A549 (cell line): ENCODE measurements at regions not wholly inside any gene's neighbourhood (a gene's known extent, or its start where the extent isn't known, plus 50 kb on each side); places are given as distances from the start of the nearest gene placed in this dataset.

Experiments used
- ATAC-seq, 2 experiments: fragments of 200-7000 bp in 1 of 2; fragments of >200 bp in 1 of 2; cut with Nextera tagmentation in 1 of 2; cut with Tn5 transposase in 1 of 2; 3 replicates each; pipeline versions ENCODE4 v1.8.0 to v1.9.1; 2018 to 2020; ENCODE audit warnings: mild to moderate bottlenecking in 1 of 2, moderate library complexity in 1 of 2
- CTCF ChIA-PET: fragments of 300-600 bp; sonication (Branson Sonifier 250); formaldehyde crosslinking; extraction: SDS; loops from one replicate; lab custom pipeline; 2021; ENCODE audit warnings: antibody characterized with exemption, inconsistent platforms; lab: Yijun Ruan, JAX
- POLR2A ChIA-PET: fragments of 350-600 bp; formaldehyde crosslinking; extraction: SDS; loops from one replicate; lab custom pipeline; 2021; ENCODE audit warnings: antibody characterized with exemption, inconsistent platforms; lab: Yijun Ruan, JAX
- DNase-seq, 2 experiments: peaks; one replicate each; pipeline versions ENCODE4 v3.0.0 to v3.0.0-alpha.2; 2011 to 2016; ENCODE audit warnings: low read depth in 1 of 2, low spot score in 1 of 2
- FAIRE-seq: peaks from 2 replicates; lab custom pipeline; 2011; peaks lifted over from hg19 to GRCh38; lab: Jason Lieb, UNC
- H3K27ac ChIP-seq, 2 experiments: fragments of >200 bp; sonication (Bioruptor Twin); formaldehyde crosslinking; 3 replicates each; pipeline ENCODE4 v1.5.1; 2016 to 2017
- H3K4me1 ChIP-seq: fragments of >200 bp; sonication (Bioruptor Twin); formaldehyde crosslinking; 3 replicates; pipeline ENCODE4 v1.6.1; 2016
- H3K4me2 ChIP-seq: fragments of >200 bp; sonication (Bioruptor Twin); formaldehyde crosslinking; 3 replicates; pipeline ENCODE4 v1.6.1; 2016
- H3K4me3 ChIP-seq: fragments of >200 bp; sonication (Bioruptor Twin); formaldehyde crosslinking; 3 replicates; pipeline ENCODE4 v1.5.1; 2016
- H3K9me3 ChIP-seq: fragments of >200 bp; sonication (Bioruptor Twin); formaldehyde crosslinking; 3 replicates; pipeline ENCODE4 v1.6.1; 2016
- BCL3 ChIP-seq: fragments of >200 bp; sonication (Bioruptor Twin); formaldehyde crosslinking; IDR thresholded peaks from 3 replicates; pipeline ENCODE4 v1.6.1; 2016
- BHLHE40 ChIP-seq: IDR thresholded peaks from 2 replicates; pipeline ENCODE4 v1.6.1; 2012; ENCODE audit warnings: low read depth, low read length, inconsistent platforms
- CEBPB ChIP-seq, 2 experiments: fragments of >200 bp in 1 of 2; sonication (Bioruptor Twin) in 1 of 2; formaldehyde crosslinking in 1 of 2; IDR thresholded peaks; 2 replicates each; pipeline ENCODE4 v1.6.1; 2012 to 2016
- CHD2 ChIP-seq: fragments of 150-350 bp; IDR thresholded peaks from 2 replicates; pipeline ENCODE4 v1.6.1; 2014; ENCODE audit warnings: low read length; ENCODE audit not compliant: partially characterized antibody
- E2F6 ChIP-seq: IDR thresholded peaks from 2 replicates; pipeline ENCODE4 v1.6.1; 2012; ENCODE audit warnings: low read depth, borderline replicate concordance
- EHF ChIP-seq: fragments of 250-450 bp; sonication (Bioruptor Pico); IDR thresholded peaks from 2 replicates; pipeline ENCODE4 v1.5.0; 2020; ENCODE audit warnings: mild to moderate bottlenecking
- EHMT2 ChIP-seq: fragments of 200-600 bp; sonication (generic); IDR thresholded peaks from 2 replicates; pipeline ENCODE4 v1.6.1; 2016; ENCODE audit warnings: antibody characterized with exemption, low read depth, mild to moderate bottlenecking, moderate library complexity
- FOSL2 ChIP-seq, 2 experiments: fragments of 450-650 bp in 1 of 2; fragments of >200 bp in 1 of 2; sonication (Bioruptor Twin) in 1 of 2; formaldehyde crosslinking; IDR thresholded peaks; 2 replicates each; pipeline versions ENCODE4 v1.5.0 to v1.6.1; 2016 to 2020; ENCODE audit warnings: mild to moderate bottlenecking in 1 of 2, moderate library complexity in 1 of 2
- FOXS1 ChIP-seq: fragments of 250-450 bp; sonication (Bioruptor Pico); IDR thresholded peaks from 2 replicates; pipeline ENCODE4 v1.5.0; 2020; ENCODE audit warnings: mild to moderate bottlenecking, moderate library complexity
- HES2 ChIP-seq: fragments of >200 bp; sonication (Bioruptor Twin); formaldehyde crosslinking; IDR thresholded peaks from 2 replicates; pipeline ENCODE4 v1.6.1; 2016
- HMGXB4 ChIP-seq: fragments of 250-450 bp; sonication (Bioruptor Pico); IDR thresholded peaks from 2 replicates; pipeline ENCODE4 v1.5.0; 2021; ENCODE audit warnings: mild to moderate bottlenecking, moderate library complexity, borderline replicate concordance
- HOXB13 ChIP-seq: fragments of 250-450 bp; sonication (Bioruptor Pico); IDR thresholded peaks from 2 replicates; pipeline ENCODE4 v1.5.0; 2020; ENCODE audit warnings: low read depth, mild to moderate bottlenecking, moderate library complexity
- HOXB5 ChIP-seq: fragments of 250-450 bp; sonication (Bioruptor Pico); IDR thresholded peaks from 2 replicates; pipeline ENCODE4 v1.5.0; 2020; ENCODE audit warnings: mild to moderate bottlenecking, moderate library complexity
- JUN ChIP-seq, 2 experiments: fragments of >200 bp; sonication (Bioruptor Twin); formaldehyde crosslinking; IDR thresholded peaks; 2 replicates in 1 of 2; 3 replicates in 1 of 2; pipeline ENCODE4 v1.6.1; 2016 to 2017
- JUNB ChIP-seq: fragments of >200 bp; sonication (Bioruptor Twin); formaldehyde crosslinking; IDR thresholded peaks from 2 replicates; pipeline ENCODE4 v1.6.1; 2016
- KDM1A ChIP-seq: fragments of 200-600 bp; sonication (generic); IDR thresholded peaks from 2 replicates; pipeline ENCODE4 v1.6.1; 2016; ENCODE audit warnings: low read depth, mild to moderate bottlenecking
- KDM5A ChIP-seq: fragments of 200-600 bp; sonication (generic); IDR thresholded peaks from 2 replicates; pipeline ENCODE4 v1.6.1; 2016; ENCODE audit warnings: antibody characterized with exemption, mild to moderate bottlenecking
- MAX ChIP-seq: IDR thresholded peaks from 2 replicates; pipeline ENCODE4 v1.6.1; 2012
- MYC ChIP-seq: IDR thresholded peaks from 2 replicates; pipeline ENCODE4 v1.6.1; 2012; ENCODE audit warnings: mild to moderate bottlenecking, inconsistent platforms, low read length, improper control_type of control experiment, borderline replicate concordance
- PBX3 ChIP-seq: IDR thresholded peaks from 2 replicates; pipeline ENCODE4 v1.6.1; 2012
- PHF8 ChIP-seq: fragments of 200-600 bp; sonication (generic); IDR thresholded peaks from 2 replicates; pipeline ENCODE4 v1.6.1; 2016; ENCODE audit warnings: low read depth, mild to moderate bottlenecking, antibody characterized with exemption, moderate library complexity, borderline replicate concordance
- POLR2A ChIP-seq: IDR thresholded peaks from 2 replicates; pipeline ENCODE4 v1.6.1; 2012; ENCODE audit warnings: mild to moderate bottlenecking, low read length
- RFX5 ChIP-seq: fragments of 450-650 bp; IDR thresholded peaks from 2 replicates; pipeline ENCODE4 v1.7.1; 2014; ENCODE audit warnings: antibody characterized with exemption, mild to moderate bottlenecking, moderate library complexity
- RNF2 ChIP-seq: fragments of 200-600 bp; sonication (generic); IDR thresholded peaks from 2 replicates; pipeline ENCODE4 v1.6.1; 2016; ENCODE audit warnings: low read depth, mild to moderate bottlenecking, antibody characterized with exemption, moderate library complexity, borderline replicate concordance
- SMC3 ChIP-seq: fragments of >200 bp; sonication (Bioruptor Twin); formaldehyde crosslinking; IDR thresholded peaks from 3 replicates; pipeline ENCODE4 v1.6.1; 2018; ENCODE audit warnings: inconsistent platforms
- SREBF2 ChIP-seq: fragments of 450-650 bp; IDR thresholded peaks from 2 replicates; pipeline ENCODE4 v1.6.1; 2014; ENCODE audit warnings: mild to moderate bottlenecking, moderate library complexity
- TP53 ChIP-seq: fragments of 250-450 bp; sonication (Bioruptor Pico); IDR thresholded peaks from 2 replicates; pipeline ENCODE4 v1.5.0; 2021; ENCODE audit warnings: mild to moderate bottlenecking, moderate library complexity
- ZC3H11A ChIP-seq: fragments of 450-650 bp; IDR thresholded peaks from 2 replicates; pipeline ENCODE4 v1.6.1; 2014; ENCODE audit warnings: antibody characterized with exemption, mild to moderate bottlenecking
- ZNF302 ChIP-seq: fragments of 250-450 bp; sonication (Bioruptor Pico); IDR thresholded peaks from 2 replicates; pipeline ENCODE4 v1.9.0; 2021; ENCODE audit warnings: inconsistent platforms, mild to moderate bottlenecking, moderate library complexity
- WGBS: methylation state at CpG from one replicate; pipeline ENCODE4 v1.1.6; 2017; ENCODE audit errors: missing lambda C conversion rate; 5-methylcytosine and 5-hydroxymethylcytosine counted together

- no peak overlapping the region for H3K27ac ChIP-seq
- no peak overlapping the region for H3K4me2 ChIP-seq
- no peak for DNase-seq
- POLR2A ChIA-PET: no interaction called here
- TF ChIP-seq HMGXB4 (CRISPR knock-in tag) (no peak), RFX5 (no peak), HOXB13 (CRISPR knock-in tag) (no peak), EHF (CRISPR knock-in tag) (no peak), BCL3 (no peak), RNF2 (no peak), HOXB5 (no peak), SREBF2 (no peak), MYC (no peak), FOSL2 (IDR thresholded peaks at IDR 0.05) (no peak), FOSL2 (CRISPR knock-in tag; IDR thresholded peaks at IDR 0.05) (no peak), SMC3 (no peak), BHLHE40 (no peak)
- TF ChIP-seq, all 56 proteins: peak for 0
- CTCF ChIA-PET: no interaction called here
- no peaks in the 10 kb centered on the region for H3K4me1 ChIP-seq
- FAIRE-seq: no peak
- H3K4me3 ChIP-seq: no peak overlapping the region
- 2% methylated on average over 10 of the region's 10 CpGs for WGBS
- ATAC-seq: no peak
- H3K9me3 ChIP-seq: no peaks in the 10 kb centered on the region
Measured at GRCh38 chr12:34393821-34394150, 371.5 kb downstream of the ALG10 start.

- TF ChIP-seq RFX5 (no peak), SREBF2 (no peak), KDM1A (no peak), JUNB (no peak), EHMT2 (no peak), MAX (no peak), JUN (IDR thresholded peaks at IDR 0.05) (no peak), PHF8 (no peak), ZNF302 (CRISPR knock-in tag) (no peak), SMC3 (no peak), PBX3 (no peak), HES2 (no peak), TP53 (CRISPR knock-in tag) (no peak), FOXS1 (CRISPR knock-in tag) (no peak), CEBPB (IDR thresholded peaks at IDR 0.05) (no peak), KDM5A (no peak), CHD2 (no peak), E2F6 (no peak), POLR2A (no peak), ZC3H11A (no peak)
- WGBS: 8% methylated on average over 29 of the region's 29 CpGs
- FAIRE-seq: no peak
- POLR2A ChIA-PET: no interaction called here
- Histone ChIP-seq H3K4me2 (no peak overlapping the region), H3K9me3 (no peaks in the 10 kb centered on the region), H3K27ac (no peak overlapping the region), H3K4me1 (no peaks in the 10 kb centered on the region), H3K4me3 (no peak overlapping the region)
- ATAC-seq: no peak
- no peak for DNase-seq
- CTCF ChIA-PET: no interaction called here
Measured at GRCh38 chr12:34394211-34395055, 372.1 kb downstream of the ALG10 start.
